Activated naive CD4-positive, alpha-beta T cell treated with anti-CD3 and anti-CD28 coated beads for 36 hours (primary cell): ENCODE measurements at regions not wholly inside any gene's neighbourhood (a gene's known extent, or its start where the extent isn't known, plus 50 kb on each side); places are given as distances from the start of the nearest gene placed in this dataset.
"Not testable (repeated sequence)": the region's sequence is repeated elsewhere in the genome, so short reads cannot be mapped to it uniquely, and the experiment has no call there.

Source experiments
- CTCF ChIA-PET: fragments of 350-600 bp; sonication (Branson Sonifier 250); formaldehyde crosslinking; loops from one replicate; lab custom pipeline; 2021; ENCODE audit warnings: antibody characterized with exemption; lab: Charles Lee
- DNase-seq: peaks from one replicate; pipeline ENCODE4 v3.0.0-alpha.2; 2020
- H3K27ac Mint-ChIP-seq: one replicate; pipeline ENCODE4 v1.8.0; 2021; ENCODE audit warnings: mild to moderate bottlenecking, mixed read lengths
- H3K27me3 Mint-ChIP-seq: one replicate; pipeline ENCODE4 v1.8.0; 2021; ENCODE audit warnings: low read depth, mixed read lengths
- H3K36me3 Mint-ChIP-seq: one replicate; pipeline ENCODE4 v1.8.0; 2021; ENCODE audit warnings: low read depth, mixed read lengths
- H3K4me1 Mint-ChIP-seq: one replicate; pipeline ENCODE4 v1.8.0; 2021; ENCODE audit warnings: low read depth, mixed read lengths
- H3K4me3 Mint-ChIP-seq: one replicate; pipeline ENCODE4 v1.8.0; 2021; ENCODE audit warnings: mild to moderate bottlenecking, moderate library complexity, mixed read lengths
- H3K9me3 Mint-ChIP-seq: one replicate; pipeline ENCODE4 v1.8.0; 2021; ENCODE audit warnings: mixed read lengths
- intact Hi-C: fragments of 100-400 bp; cut with micrococcal nuclease; formaldehyde crosslinking; loops from one replicate; pipeline ENCODE4 v1.15.1; 2023

DNA sequence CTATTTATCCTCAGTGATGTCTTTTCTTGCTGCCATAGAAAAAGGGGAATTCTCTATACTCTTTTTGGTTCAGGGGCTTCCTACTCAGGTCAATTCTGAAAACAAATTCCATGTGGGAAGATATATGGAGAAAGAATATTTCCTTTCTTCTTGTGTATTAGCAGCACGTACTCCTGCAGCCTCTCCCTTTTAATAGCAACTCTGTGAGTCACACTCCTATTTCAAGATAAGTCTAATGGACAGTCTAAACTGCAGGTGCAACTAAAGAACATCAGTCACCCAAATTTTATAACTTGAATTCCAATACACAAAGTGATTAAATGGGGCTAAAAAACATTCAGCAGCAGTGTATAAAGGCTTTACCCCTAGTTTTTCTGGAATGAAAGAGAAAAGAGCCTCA is 942.2 kb downstream of the CNTNAP5 start:
- H3K4me3 Mint-ChIP-seq, result no peak overlapping the region
- no peaks in the 10 kb centered on the region for H3K36me3 Mint-ChIP-seq
- DNase-seq, result no peak
- H3K9me3 Mint-ChIP-seq, result no peaks in the 10 kb centered on the region
- no peaks in the 10 kb centered on the region for H3K27me3 Mint-ChIP-seq
- CTCF ChIA-PET, result no interaction called here
- no peak overlapping the region for H3K27ac Mint-ChIP-seq
- intact Hi-C loops, result no loop called here
- no peaks in the 10 kb centered on the region for H3K4me1 Mint-ChIP-seq

DNA sequence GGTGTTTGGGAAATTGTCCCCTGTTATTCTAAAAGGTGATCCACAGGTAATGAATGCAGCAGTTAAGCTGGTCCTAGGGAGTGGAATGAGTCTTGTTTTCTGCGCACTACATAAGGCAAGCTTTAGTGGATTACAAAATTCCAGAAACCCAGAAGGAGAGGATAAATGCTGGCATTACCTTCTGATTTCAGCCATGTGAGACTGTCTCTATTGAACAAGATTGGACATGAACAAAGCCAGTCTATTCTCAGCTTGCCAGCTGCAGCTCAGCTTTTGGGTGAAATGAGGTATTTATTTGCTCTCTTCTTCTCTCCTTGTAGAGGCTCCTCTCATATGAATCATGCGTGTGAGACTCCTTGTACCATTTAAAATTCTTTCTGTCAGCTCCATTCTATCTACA is 944.9 kb downstream of the CNTNAP5 start:
- CTCF ChIA-PET, result no interaction called here
- no peaks in the 10 kb centered on the region for H3K4me1 Mint-ChIP-seq
- DNase-seq, result no peak
- intact Hi-C loops, result no loop called here
- no peak overlapping the region for H3K4me3 Mint-ChIP-seq
- H3K27me3 Mint-ChIP-seq, result no peaks in the 10 kb centered on the region
- no peaks in the 10 kb centered on the region for H3K9me3 Mint-ChIP-seq
- no peak overlapping the region for H3K27ac Mint-ChIP-seq
- H3K36me3 Mint-ChIP-seq, result no peaks in the 10 kb centered on the region

DNA sequence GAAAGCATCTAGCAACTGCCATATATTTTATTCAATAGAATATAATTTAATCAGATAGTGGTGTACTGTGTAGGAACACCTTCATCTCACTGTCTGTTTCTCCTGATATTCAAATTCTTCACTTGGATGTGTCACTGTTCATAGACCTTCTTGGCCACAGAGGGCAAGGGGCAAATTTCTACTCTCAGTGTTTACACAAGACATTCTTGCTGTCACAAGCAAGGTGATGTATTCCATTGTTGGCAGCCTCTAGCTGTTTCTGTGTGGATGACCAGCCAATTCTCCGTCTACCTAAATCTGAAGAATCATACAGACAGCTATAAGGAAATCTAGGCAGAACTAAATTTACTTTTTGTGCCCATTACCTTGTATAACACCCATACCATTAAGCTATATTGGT is 948.3 kb downstream of the CNTNAP5 start:
- Mint-ChIP-seq H3K36me3 (no peaks in the 10 kb centered on the region), H3K9me3 (no peaks in the 10 kb centered on the region), H3K4me1 (no peaks in the 10 kb centered on the region), H3K27me3 (no peaks in the 10 kb centered on the region), H3K4me3 (no peak overlapping the region), H3K27ac (no peak overlapping the region)
- no peak for DNase-seq
- intact Hi-C loops, result no loop called here
- CTCF ChIA-PET, result no interaction called here

DNA sequence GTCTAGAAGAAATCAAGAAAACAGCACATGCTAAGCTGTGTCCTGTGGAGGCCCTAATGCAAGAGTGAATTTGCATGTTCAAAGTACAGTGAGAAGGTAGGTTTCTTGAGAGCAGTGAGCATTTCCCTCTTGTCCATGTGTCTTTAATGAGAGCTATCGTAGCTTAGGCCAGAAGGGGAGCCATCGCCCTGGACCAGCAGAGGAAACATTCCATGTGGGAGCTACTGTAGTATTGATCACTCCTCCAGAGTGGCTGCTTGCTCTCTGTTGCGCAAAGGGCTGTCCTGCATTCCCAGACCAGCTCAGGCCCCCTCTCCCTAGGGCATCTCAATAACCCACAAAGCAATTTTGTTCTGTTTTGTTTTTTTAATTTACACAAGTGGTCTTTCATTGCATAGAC is 950.1 kb downstream of the CNTNAP5 start:
- H3K27ac Mint-ChIP-seq, result no peak overlapping the region
- H3K36me3 Mint-ChIP-seq, result no peaks in the 10 kb centered on the region
- intact Hi-C loops, result no loop called here
- no peaks in the 10 kb centered on the region for H3K4me1 Mint-ChIP-seq
- CTCF ChIA-PET, result no interaction called here
- no peak overlapping the region for H3K4me3 Mint-ChIP-seq
- no peaks in the 10 kb centered on the region for H3K9me3 Mint-ChIP-seq
- H3K27me3 Mint-ChIP-seq, result no peaks in the 10 kb centered on the region
- DNase-seq, result no peak

DNA sequence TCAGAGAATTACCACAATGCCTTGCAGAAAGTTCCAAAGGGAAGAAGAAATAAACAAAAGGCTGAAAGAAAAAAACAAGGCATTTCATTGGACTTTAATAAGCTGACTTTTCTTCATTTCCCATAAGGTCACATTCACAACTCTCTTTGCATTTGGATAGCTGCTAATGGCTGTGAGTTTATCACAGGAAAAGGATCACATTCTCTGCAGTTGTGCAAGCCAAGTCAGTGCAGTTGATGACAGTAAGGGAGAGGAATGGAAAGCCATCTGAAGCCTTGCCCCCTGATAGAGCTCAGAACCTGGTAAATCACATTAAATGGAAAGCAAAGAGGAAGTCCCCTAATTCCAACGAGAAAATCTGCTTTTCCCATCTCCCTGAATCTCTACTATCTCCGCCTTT is 950.6 kb downstream of the CNTNAP5 start:
- Mint-ChIP-seq H3K9me3 (no peaks in the 10 kb centered on the region), H3K4me1 (no peaks in the 10 kb centered on the region), H3K4me3 (no peak overlapping the region), H3K27me3 (no peaks in the 10 kb centered on the region), H3K27ac (no peak overlapping the region), H3K36me3 (no peaks in the 10 kb centered on the region)
- intact Hi-C loops, result no loop called here
- CTCF ChIA-PET, result no interaction called here
- no peak for DNase-seq

DNA sequence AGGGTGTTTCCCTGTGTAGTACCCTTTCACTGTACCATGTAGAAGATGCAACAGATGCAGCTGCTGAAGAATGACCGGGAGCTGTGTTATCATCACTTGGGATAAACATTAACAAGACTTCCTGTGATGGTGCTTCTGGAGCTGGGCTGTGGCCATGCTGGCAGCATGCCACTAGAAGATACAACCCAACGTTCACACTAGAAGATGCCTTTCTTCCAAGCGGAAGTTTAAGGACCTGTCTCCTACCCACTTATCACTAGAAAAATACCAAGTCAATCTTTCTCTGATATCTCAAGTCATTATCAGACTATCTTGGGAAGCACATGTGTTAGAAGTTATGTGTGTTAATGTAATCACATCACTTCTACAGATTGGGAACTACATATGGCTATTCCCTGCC is 953.5 kb downstream of the CNTNAP5 start:
- Mint-ChIP-seq H3K27ac (no peak overlapping the region), H3K27me3 (no peaks in the 10 kb centered on the region), H3K4me1 (no peaks in the 10 kb centered on the region), H3K9me3 (no peaks in the 10 kb centered on the region), H3K36me3 (no peaks in the 10 kb centered on the region), H3K4me3 (no peak overlapping the region)
- intact Hi-C loops, result no loop called here
- CTCF ChIA-PET, result no interaction called here
- DNase-seq, result no peak

DNA sequence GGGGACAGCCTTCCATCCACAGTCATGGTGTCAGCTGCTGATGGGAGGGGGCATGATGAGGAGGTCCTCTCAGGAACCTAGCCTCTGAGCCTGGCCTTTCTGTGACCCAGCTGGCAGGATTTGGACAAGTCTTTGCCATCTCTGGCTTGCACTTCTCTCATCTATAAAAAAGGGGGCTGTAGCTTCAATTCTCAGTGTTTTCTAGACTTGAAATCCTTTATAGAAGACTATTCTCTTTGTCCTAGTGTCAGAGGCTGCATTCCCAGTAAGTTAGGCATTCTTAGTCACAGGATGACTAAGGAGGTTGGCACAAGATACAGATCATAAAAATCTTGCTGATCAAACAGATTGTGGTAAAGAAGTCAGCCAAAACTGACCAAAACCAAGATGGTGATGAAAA is 958.5 kb downstream of the CNTNAP5 start:
- Mint-ChIP-seq H3K4me3 (no peak overlapping the region), H3K4me1 (no peaks in the 10 kb centered on the region), H3K9me3 (no peaks in the 10 kb centered on the region), H3K27ac (no peak overlapping the region), H3K36me3 (no peaks in the 10 kb centered on the region), H3K27me3 (no peaks in the 10 kb centered on the region)
- DNase-seq, result no peak
- intact Hi-C loops, result no loop called here
- CTCF ChIA-PET, result no interaction called here

DNA sequence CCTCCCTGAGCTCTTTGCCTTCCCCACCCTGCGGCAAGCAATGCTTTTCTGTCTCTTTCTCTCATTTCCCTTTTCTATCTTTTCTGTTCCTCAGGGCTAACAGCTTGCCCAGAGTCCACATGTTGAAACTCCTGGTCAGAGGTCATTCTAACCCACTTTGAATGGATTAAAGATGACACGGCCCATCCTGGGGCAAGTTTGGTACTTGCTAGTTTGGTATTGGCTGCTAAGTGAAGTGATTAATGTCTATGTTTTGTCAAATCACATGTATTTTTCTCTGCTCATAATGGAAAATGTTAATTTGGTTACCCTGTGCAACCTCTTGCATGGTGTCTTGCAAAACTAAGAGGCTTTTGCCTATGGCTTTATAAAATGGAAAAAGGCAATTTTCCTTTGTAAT is 960.2 kb downstream of the CNTNAP5 start:
- no peaks in the 10 kb centered on the region for H3K36me3 Mint-ChIP-seq
- CTCF ChIA-PET, result no interaction called here
- no peak overlapping the region for H3K4me3 Mint-ChIP-seq
- no peak for DNase-seq
- no peak overlapping the region for H3K27ac Mint-ChIP-seq
- intact Hi-C loops, result no loop called here
- no peaks in the 10 kb centered on the region for H3K27me3 Mint-ChIP-seq
- no peaks in the 10 kb centered on the region for H3K9me3 Mint-ChIP-seq
- H3K4me1 Mint-ChIP-seq, result no peaks in the 10 kb centered on the region

DNA sequence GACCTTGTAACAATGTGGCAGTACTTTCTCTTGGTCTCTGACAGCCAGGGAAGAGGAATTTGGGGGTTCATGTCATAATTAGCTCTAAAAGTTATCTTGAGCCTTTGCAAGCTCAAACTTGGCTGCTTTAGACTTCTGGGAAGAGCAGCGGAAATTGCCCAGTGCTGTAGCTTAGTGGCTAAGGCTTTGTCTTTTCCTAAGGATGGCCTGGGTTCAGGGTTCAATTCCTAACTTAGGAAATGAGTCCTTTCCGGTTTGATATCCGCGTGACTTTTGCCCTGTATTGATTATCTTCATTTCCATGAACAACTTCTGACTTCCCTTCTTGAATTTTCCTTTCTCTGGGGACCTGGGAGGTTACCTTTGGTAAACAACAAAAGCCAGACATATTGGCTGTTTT is 961.0 kb downstream of the CNTNAP5 start:
- CTCF ChIA-PET, result no interaction called here
- H3K9me3 Mint-ChIP-seq, result no peaks in the 10 kb centered on the region
- H3K4me1 Mint-ChIP-seq, result no peaks in the 10 kb centered on the region
- no peak overlapping the region for H3K27ac Mint-ChIP-seq
- no peaks in the 10 kb centered on the region for H3K36me3 Mint-ChIP-seq
- DNase-seq, result no peak
- H3K4me3 Mint-ChIP-seq, result no peak overlapping the region
- intact Hi-C loops, result no loop called here
- no peaks in the 10 kb centered on the region for H3K27me3 Mint-ChIP-seq

DNA sequence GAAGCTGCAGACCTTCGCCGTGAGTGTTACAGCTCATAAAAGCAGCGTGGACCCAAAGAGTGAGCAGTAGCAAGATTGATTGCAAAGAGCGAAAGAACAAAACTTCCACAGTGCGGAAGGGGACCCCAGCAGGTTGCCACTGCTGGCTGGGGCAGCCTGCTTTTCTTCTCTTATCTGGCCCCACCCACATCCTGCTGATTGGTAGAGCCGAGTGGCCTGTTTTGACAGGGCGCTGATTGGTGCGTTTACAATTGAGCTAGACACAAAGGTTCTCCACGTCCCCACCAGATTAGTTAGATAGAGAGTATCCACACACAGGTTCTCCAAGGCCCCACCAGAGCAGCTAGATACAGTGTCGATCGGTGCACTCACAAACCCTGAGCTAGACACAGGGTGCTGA is 961.8 kb downstream of the CNTNAP5 start:
- H3K27me3 Mint-ChIP-seq, H3K36me3 Mint-ChIP-seq, H3K27ac Mint-ChIP-seq, CTCF ChIA-PET, H3K4me3 Mint-ChIP-seq, H3K4me1 Mint-ChIP-seq, H3K9me3 Mint-ChIP-seq, intact Hi-C loops, DNase-seq: not testable (repeated sequence)

DNA sequence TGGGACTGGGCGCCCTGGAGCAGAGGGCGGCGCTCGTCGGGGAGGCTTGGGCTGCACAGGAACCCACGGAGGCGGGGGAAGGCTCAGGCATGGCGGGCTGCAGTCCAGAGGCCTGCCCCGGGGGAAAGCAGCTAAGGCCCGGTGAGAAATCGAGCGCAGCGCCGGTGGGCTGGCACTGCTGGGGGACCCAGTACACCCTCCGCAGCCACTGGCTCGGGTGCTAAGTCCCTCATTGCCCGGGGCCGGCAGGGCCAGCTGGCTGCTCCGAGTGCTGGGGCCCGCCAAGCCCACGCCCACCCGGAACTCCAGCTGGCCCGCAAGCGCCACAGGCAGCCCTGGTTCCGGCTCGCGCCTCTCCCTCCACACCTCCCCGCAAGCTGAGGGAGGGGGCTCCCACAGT is 962.3 kb downstream of the CNTNAP5 start:
- H3K27me3 Mint-ChIP-seq, CTCF ChIA-PET, H3K4me3 Mint-ChIP-seq, H3K9me3 Mint-ChIP-seq, H3K27ac Mint-ChIP-seq, H3K36me3 Mint-ChIP-seq, intact Hi-C loops, H3K4me1 Mint-ChIP-seq, DNase-seq: not testable (repeated sequence)

DNA sequence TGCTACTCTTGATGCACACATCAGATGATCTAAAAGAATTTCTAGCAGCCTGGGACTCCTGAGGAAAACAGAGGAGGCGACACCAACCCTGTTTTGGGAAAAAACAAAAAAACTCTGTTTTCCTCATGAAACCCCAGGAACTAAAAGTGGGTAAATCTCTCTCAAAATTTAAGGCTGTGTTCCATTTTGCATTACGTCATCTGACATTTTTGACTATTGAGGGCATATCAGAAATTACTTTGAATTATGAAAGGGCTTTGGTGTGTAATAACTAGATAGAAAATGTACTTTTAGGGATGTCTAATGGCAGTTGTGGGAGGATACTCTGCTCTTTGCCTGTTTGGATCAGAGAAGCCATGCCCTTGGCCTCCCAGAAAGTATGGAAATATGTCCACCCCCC is 963.0 kb downstream of the CNTNAP5 start:
- Mint-ChIP-seq H3K36me3 (no peaks in the 10 kb centered on the region), H3K27ac (no peak overlapping the region), H3K4me1 (no peaks in the 10 kb centered on the region), H3K4me3 (no peak overlapping the region), H3K9me3 (no peaks in the 10 kb centered on the region), H3K27me3 (no peaks in the 10 kb centered on the region)
- CTCF ChIA-PET, result interaction anchor here (0.6 kb wide), 1 partner anchor 189 kb away, joined by 4 read pairs; no protein-coding TSS in a partner anchor
- no peak for DNase-seq
- intact Hi-C loops, result no loop called here

DNA sequence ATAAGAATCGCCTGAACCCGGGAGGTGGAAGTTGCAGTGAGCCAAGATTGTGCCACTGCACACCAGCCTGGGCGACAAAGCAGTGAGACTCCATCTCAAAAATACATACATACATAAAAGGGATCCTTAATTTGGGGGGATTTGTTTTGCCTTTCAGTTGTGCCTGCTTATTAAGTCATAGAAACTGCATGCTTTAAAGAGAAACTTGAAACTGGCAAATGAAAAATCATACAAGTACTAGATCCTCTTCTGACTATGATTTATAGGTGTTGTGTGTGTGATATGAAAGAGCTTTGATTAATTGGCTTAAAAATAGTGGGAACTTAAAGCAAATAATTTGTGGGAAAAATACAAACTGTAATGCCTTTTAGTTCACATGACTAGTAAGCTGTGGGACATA is 963.7 kb downstream of the CNTNAP5 start:
- no peaks in the 10 kb centered on the region for H3K9me3 Mint-ChIP-seq
- intact Hi-C loops, result no loop called here

DNA sequence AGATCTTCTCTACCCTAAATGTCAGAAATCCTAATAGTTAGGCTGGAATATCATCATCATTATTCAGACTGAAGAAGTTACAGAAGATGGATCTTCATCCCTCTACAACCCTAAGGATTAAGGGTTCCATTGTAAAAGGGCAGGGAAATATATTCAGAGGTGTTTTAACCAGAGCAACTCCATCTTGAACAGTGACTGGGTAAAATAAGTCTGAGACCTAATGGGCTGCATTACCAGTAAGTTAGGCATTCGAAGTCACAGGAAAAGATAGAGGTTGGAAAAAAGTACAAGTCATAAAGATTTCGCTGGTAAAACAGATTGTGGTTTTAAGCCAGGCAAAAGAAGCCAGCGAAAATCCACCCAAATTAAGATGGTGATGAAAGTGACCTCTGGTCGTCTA is 968.7 kb downstream of the CNTNAP5 start:
- Mint-ChIP-seq H3K36me3 (no peaks in the 10 kb centered on the region), H3K9me3 (no peaks in the 10 kb centered on the region), H3K27ac (no peak overlapping the region), H3K4me3 (no peak overlapping the region), H3K4me1 (no peaks in the 10 kb centered on the region), H3K27me3 (no peaks in the 10 kb centered on the region)
- CTCF ChIA-PET, result no interaction called here
- no peak for DNase-seq
- intact Hi-C loops, result no loop called here

More for the DNA sequence above, 963.7 kb downstream of the CNTNAP5 start:
- H3K4me1 Mint-ChIP-seq, result no peaks in the 10 kb centered on the region
- H3K4me3 Mint-ChIP-seq, result no peak overlapping the region
- H3K27ac Mint-ChIP-seq, result no peak overlapping the region
- H3K27me3 Mint-ChIP-seq, result no peaks in the 10 kb centered on the region
- CTCF ChIA-PET, result interaction anchor here (0.6 kb wide), 1 partner anchor 189 kb away, joined by 4 read pairs; no protein-coding TSS in a partner anchor
- DNase-seq, result no peak
- H3K36me3 Mint-ChIP-seq, result no peaks in the 10 kb centered on the region
